Left cardiac atrium (tissue), 4 donors: ENCODE measurements at regions not wholly inside any gene's neighbourhood (a gene's known extent, or its start where the extent isn't known, plus 50 kb on each side); places are given as distances from the start of the nearest gene placed in this dataset.

Experiments
- ATAC-seq, 2 donors: fragments of 200-7000 bp; cut with Tn5 transposase; one replicate each; pipeline ENCODE4 v1.9.1; 2020; ENCODE audit warnings: mild to moderate bottlenecking in 2 of 2, moderate library complexity in 2 of 2
- DNase-seq: peaks from one replicate; pipeline ENCODE4 v3.0.0-alpha.2; 2020
- intact Hi-C, 2 donors: fragments of 100-400 bp; cut with DNase I; formaldehyde crosslinking; loops; one replicate each; pipeline versions ENCODE4 v1.14.1 to v1.15.1; 2022 to 2023
- donor health status: DM: no; HTN: yes; CAD: no.
- donor health status: DM: no; HTN: yes; CAD: no; lungs with severe emphysema.
- donor health status: DM: yes; HTN: yes; CAD: no.
- donor health status: Dilated cardiomyopathy.

DNA sequence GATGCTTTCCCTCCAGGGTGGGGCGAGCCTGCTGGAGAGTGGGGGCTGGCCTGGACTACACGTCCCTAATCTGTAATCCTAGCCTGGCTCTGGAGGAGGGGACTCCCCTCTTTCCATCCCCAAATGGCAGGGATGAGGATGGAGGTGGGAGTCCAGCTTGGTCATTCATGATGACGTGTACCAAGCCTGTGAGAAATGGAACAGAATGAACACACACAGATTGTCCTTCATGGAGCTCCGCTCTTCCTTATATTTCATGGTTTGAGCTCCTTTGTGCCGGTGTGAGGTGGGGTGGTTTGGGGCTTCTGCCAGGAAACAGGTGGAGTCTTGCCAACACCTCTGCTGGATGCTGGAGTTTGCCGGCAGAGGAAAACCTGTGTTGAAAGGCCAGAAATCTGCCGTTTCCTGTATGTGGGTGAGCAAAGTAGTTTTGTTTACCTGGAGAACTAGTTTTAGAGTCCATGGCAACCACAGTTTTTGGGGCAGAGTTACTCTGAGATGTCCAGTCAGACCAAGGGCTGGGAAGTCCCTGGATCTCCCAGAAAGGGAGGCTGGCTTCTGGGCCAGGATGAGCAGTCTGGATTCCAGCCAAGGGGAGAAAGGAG is 417.6 kb upstream of the MEX3C start:
- intact Hi-C loops, result no loop called here
- ATAC-seq (peak; percentile 65 to 87), DNase-seq (no peak)

DNA sequence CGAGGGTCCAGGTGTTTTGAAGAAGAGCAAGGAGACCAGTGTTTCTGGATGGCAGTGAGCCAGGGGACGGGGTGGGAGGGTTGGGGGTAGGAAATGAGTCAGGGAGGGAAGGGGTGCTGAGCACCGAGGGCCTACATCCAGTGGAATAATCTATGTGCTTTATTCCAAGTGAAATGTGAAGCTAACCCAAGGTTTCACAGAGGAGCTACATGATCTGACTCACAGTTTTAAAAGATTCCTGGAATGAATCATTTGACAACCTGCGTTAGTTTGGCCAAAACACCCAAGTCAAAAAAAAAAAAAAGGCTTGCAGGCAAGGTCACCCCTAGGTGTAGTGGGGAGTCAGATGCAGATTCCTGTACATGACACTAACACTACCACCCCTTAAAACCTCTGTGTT is 419.7 kb upstream of the MEX3C start:
- DNase-seq (no peak), ATAC-seq (peak in 1 of 2 donors; percentile 42)
- intact Hi-C loops, result no loop called here

DNA sequence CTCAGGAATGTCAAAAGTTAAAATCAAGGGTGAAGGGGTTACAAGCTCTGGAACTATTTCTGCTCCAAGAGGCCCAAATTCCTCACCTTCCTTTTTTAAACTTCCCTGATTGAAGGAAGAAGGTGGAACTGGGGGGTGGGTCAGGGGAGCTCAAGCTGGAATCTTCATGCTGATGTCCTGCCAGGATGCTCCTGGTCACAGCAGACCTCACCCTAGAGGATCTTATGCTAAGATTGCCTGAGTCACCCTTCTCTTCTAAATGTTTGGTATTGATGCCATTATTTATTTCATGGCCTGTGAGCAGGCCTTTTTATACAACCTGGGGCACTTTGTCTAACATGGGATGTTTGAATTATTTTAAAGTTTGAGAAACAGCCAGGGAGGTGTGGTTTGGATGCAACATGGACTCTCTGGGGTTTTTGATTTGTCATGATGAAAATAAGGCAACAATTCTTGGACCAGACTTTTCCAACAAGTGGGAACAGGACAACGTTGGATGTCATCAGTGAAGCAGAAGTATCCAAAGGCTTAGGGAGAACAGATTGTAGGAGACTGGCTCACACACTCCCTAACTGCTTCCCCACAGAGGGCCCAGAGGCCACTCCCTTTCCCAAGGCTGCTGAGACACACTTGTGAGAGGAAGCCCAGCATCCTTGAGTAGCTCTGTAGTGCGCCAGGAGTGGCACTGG is 420.2 kb upstream of the MEX3C start:
- ATAC-seq, result no peak
- no peak for DNase-seq
- intact Hi-C loops, result no loop called here

DNA sequence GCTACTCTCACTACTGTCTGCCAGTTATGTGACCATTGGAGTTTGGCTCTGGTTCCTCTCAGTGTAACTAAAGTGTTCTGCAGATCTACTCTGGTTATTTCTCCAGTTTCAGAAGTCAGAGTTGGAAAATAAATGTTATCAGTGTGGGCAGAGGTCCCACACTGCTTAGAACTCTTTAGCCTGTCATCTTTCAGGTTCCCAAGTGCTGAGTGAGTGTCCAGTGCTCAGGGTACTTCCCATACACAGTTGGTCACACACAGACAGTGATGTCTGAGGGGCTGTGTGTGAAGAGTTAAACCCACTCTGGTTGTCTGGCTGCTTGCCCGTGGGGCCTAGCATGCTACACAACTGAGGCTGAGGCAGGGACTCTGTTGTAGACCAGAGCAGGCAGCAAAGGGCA is 421.8 kb upstream of the MEX3C start:
- ATAC-seq, result no peak

DNA sequence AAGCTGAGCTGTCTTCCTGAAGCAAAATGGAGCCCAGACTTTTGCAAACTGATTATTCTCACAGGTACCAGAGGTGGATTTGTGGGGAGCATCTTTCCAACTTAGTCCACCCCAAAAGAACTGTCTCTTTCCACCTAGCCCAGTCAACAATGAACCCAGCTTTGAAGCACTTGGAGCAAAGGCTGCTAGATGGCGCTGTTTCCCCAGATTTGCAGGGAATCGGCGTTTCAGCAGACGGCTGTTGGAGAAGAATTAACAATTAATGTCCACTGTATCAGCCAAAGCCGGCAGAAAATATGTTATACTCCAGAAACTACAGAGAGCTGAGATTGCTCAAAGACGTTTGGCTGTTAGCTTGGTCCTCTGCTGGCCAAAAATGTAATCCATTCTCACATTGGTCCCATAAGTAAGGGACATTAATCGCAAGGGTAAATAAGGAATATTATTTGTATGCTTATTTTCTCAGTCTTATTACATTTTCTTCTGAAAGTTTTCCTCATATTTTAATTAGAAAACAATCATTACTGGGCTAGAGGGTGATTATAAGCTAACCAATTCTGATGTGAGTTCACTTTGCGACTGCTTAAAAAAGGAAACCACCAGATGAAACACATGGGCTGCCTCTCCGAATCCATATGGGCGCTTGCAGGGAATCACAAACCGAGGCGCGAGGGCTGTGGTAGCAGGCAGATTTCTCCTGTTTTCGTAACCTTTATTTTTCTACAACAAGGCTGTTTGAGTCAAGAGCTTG is 423.8 kb upstream of the MEX3C start:
- ATAC-seq (peak; percentile 29 to 44), DNase-seq (peak; percentile 38)
- intact Hi-C loops, result no loop called here

More for the DNA sequence above, 421.8 kb upstream of the MEX3C start:
- DNase-seq, result no peak
- intact Hi-C loops, result no loop called here

DNA sequence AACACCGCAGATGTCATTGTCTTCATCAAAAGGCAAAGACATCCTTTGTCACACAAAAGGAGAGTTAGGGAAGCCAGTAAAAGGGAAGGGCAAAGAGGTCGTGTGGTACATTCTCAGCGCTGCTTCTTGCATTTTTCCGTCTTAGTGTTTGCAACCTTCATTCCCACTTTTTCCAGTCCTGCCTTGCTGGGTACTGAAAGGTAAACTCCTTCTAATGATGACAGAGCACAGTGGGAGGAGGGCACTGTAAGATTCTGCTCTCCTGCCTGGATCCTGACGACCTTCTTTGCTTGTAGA is 424.3 kb upstream of the MEX3C start:
- intact Hi-C loops, result no loop called here
- no peak for ATAC-seq
- DNase-seq, result no peak

DNA sequence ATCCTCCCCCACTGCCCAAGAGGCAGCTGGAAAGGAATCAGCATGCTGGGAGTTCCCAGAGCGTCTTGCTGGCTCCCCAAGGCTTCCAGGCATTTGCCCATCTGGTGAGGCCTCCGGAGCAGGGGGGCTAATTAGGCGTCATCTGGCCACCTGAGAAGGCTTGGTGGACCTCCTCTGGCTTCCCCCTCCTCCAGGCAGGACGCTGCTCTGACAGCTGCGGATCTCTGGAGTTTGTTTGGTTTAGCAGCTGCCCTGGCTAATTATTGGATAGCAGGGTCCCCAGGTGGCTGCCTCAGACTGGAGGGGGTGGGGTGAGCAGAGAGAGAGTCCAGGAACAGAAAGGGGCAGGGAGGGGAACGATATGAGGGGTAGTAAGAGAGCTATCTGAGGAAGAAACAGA is 425.2 kb upstream of the MEX3C start:
- no peak for ATAC-seq
- DNase-seq, result no peak
- intact Hi-C loops, result no loop called here

DNA sequence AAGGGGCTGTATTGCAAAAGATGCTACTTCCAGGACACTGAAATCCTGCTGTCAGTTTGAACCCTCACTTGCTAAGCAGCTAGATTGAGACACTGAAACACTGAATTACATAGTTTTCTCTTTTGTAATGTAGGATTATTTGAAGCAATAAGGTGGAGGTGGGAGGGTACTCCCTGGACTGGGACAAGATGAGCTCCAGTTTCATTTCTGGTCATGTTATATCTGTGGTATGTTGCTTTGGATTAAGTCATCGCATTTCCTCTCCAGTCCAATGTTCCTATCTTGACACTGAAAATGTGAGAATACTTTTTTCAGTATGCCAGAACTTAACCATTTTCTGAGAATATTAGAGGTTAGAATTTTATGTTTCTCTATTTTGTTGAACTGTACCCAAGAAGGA is 426.2 kb upstream of the MEX3C start:
- DNase-seq (no peak), ATAC-seq (peak in 1 of 2 donors; percentile 59)
- intact Hi-C loops, result no loop called here

DNA sequence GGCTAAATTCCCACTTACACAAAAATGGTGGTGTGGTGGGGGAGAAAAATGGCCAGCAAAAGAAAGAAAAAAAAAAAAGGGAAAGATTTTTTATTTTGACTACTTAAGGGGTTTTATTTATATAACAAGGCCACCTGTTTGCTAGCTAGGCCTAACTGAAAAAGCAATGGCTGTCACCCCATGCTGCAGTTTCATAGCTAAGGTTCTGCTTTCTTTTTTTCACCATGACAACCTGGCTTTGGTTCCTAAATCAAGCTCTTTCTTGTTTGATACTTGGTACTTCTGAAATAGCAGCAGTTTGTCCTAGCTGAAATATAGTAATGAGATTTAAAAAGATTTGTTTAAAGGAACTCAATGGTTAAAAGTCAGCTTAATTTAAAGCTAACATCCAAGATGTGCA is 433.2 kb upstream of the MEX3C start:
- intact Hi-C loops, result no loop called here
- DNase-seq, result no peak
- ATAC-seq, result no peak

DNA sequence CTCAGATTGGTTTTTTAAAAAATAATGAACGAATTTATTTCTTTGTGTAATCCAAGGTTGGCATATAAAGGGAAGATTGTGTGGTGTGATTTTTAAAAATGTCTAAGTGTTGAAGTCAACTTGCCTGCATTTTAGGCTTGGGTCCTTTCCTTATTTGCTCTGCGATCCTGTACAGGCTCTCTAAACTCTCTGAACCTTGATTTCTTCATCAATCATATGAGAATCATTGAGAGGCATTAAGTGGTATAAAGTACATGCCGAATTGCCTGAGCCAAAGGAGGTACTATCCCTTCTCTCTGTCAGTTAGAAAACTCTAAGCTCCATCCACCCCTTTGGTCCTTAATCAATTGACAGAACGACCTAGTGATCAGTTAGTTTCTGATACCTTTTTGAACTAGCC is 440.4 kb upstream of the MEX3C start:
- DNase-seq (no peak), ATAC-seq (no peak)
- intact Hi-C loops, result no loop called here

DNA sequence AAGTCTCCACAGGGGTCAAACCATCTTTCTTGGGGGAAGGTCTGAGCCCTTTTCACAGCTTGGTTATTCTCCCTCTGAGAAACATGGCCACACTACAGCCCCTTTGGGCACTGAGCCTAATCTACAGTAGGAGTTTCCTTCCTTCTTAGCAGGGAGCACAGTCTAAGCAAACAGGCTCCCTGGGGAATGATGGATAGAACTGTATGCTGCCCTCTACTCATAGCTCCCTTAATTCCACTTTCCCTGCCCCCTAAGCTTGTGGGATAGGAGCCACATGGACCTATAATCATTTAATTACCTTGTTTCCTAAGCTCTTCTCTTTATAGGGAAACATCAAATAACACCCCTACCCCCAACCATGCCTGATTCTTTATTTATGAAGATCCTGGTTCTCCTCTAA is 442.1 kb upstream of the MEX3C start:
- DNase-seq (no peak), ATAC-seq (no peak)
- intact Hi-C loops, result no loop called here

DNA sequence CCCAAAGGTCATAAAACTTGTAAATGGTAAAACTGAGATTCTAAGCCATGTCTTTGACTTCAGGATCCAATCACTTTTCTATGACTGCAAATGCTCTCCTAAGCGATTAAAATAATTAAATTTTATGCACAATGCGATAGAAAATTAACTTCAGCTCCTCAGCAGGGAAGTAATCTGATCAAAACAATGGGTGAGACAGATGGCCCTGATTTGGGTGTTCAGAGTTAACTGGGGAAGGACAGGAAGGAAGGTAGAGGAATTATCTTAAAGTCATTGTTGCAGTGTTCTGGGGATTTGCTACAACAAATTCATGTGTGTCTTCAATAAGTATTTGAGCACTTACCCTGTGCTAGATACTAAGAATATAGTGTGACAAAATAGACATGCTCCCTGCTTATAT is 446.0 kb upstream of the MEX3C start:
- intact Hi-C loops, result no loop called here
- DNase-seq, result no peak
- no peak for ATAC-seq

DNA sequence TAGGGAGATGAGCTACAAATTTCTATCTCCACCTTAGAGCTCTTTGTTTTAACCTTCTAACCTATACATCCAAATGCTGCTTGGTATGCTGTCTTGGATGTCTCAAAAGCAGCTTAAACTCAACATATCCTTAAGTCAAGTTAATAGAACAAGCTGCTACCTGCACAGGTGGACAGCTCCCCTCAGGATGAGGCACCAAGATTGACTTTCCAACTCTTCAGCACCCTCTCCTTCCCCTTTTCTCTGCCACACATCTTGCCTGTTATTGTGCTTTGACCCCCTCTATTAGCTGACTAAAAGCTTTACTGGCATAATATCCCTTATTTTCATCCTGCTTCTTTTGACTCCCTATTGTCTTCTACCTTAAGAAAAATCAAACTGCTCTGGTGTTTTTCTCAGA is 448.1 kb upstream of the MEX3C start:
- ATAC-seq (no peak), DNase-seq (no peak)
- intact Hi-C loops, result no loop called here

DNA sequence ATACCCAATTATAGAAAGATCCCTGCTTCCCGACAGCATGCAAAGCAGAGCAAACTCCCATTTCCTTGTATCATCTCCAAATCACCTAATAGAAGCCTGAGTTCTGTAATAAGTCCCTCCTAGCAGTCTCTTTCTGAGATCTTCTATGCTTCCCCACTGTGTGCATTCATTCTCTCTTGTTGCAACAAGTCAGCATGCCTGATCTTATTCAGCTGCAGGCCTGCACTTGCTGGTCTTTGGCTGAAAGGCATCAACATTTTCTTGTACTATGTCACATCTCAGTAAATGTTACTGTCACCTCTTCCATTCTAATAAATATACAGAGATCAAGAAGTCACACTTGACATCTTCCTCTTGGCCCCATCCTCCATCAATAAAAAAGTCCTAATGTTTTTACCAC is 449.9 kb upstream of the MEX3C start:
- DNase-seq (no peak), ATAC-seq (no peak)
- intact Hi-C loops, result no loop called here

DNA sequence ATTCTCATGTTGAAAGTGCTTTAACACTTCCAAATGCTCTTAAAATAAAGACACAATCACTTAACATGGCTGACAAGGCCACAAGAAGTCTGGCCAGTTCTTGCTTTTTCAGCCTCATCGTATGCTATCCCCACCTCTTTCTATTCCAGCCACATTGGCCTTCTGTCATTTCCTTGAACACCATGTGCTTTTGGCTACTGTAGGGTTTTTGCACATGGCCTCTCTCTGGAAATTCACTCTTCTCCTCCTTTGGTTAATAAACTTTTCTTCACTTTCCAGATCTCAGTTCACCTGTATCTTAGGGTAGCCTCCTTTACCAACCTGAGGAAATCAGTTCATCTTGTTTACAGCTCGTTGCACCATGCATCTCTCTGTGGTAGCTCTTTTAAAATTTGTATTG is 450.5 kb upstream of the MEX3C start:
- intact Hi-C loops, result no loop called here
- no peak for DNase-seq
- no peak for ATAC-seq

DNA sequence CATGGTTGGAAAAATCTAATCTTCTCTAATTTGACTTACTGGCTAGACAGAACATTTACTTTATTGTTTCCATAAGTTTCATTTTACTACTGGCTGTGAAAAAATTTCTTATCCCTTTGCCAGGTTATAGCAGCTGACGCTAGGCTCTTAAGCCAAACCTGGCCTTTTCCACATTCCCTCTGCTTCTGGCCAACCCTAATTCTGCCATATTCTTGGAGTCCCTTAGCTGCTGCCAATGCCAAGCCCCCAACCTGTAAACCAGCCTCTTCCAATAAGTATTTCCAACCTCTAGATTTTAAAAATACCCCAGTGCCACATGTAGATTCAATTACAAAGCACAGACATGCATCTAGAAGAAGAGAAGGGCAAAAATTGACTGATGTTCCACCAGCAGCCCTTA is 452.3 kb upstream of the MEX3C start:
- ATAC-seq (no peak), DNase-seq (no peak)
- intact Hi-C loops, result no loop called here

DNA sequence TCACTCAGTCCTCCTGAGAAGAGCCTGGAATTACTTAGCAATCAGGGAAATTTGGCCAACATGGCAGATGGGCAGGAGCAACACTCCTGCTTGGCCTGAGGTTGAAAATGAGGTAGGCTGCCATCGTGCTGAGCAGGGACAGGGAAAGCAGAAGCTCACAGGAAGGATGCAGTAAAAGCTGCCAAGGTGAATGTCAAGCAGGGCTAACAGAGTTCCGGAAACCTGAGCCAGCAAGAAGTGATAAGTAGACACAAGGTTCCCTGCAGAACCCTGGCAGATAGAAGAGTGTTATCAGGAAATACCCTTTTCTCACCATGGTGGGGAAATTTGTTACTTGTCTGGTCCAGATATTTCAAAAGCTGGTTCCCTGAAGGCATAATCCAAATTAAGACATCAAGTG is 454.3 kb upstream of the MEX3C start:
- intact Hi-C loops, result no loop called here
- no peak for ATAC-seq
- DNase-seq, result no peak

DNA sequence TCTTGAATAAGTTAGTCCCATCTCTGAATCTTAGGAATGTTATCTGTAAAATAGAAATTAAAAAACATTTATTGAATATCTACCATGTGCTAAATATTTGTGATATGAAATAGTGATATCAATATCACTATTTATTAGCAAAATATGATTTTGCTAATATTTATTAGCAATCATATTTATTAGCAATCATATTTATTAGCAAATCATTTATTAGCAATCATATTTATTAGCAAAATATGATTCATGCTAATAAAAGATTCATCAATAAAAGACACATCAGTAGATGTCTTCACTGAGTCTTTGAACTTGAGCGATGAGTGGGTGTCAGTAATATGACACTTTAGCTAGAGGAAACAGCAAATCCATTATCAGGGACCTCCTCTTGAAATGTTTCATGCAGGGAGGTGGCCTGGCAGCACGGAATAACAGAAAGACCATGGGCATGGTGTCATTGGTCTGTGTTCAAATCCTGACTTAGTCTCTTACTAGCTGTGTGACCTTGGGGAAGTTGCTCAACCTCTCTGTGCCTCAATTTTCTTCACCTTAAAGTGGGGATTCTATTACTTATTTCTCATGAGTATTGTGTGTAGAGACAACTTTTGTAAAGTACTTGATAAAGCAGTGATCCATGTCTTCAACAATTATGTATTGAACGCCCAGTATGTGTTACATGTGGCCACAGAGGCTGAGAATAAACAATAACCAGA is 456.2 kb upstream of the MEX3C start:
- ATAC-seq (no peak), DNase-seq (no peak)
- intact Hi-C loops, result no loop called here

DNA sequence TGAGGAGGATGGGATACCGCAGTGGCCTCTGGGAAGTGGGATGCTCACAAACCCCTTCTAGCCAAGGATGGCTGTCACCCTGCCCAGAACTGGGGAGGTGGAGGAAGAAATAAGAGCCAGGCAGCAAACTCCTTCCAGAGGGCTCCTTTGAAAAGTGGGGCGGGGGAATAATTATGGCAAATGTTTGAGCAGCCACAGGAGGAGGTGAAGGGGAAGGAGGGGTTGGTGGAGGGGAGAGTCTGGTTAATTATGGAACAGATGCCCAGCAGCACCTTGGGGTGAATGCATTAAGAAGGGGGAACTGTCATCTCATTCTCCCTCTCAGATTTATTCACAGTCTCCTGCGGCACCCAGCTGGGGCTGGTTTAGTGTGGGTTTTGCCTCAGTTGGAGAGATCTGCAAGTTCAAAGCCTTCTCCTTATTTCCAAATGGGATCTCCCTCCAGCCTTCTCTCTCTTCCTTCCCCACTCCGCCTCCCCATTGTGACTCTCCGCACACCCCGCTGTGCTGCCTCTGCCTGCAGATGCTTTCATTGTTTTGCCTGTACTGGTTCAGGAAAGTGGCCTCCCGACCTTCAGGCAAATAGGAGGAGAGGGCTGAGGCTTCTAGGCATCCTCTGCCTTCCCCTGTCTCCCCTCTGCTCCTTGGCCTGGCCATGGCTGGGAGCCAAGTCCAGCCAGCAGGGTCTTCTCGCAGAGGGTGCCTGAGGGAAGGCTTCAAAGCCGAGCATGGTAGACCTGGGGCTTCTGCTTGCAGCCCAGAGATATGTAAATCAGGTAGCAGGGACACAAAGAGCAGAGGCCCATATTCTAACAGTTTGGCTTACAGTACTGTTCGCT is 457.2 kb upstream of the MEX3C start:
- ATAC-seq, result no peak
- intact Hi-C loops, result no loop called here

DNA sequence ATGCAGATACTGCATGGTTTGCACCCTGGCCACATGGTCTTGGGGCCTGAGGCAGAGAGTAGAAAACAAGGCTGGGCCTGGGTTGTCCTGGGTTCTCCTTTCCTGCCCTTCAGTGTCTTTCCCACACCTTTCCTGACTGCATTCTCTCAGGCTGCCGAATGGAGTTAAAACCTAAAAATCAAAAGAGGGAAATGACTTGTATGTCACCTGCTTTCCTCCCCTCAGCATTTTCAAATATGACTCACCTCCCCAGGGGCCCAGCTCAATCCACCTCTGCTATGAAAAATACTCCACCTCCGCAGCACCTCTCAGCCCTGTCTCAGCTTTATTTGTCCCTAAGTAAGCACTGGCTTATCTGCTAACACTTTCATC is 457.8 kb upstream of the MEX3C start:
- DNase-seq, result no peak

More for the DNA sequence above, 457.2 kb upstream of the MEX3C start:
- DNase-seq, result no peak

More for the DNA sequence above, 457.8 kb upstream of the MEX3C start:
- intact Hi-C loops, result no loop called here
- no peak for ATAC-seq
